Spleen (tissue), 11 donors: ENCODE measurements at regions not wholly inside any gene's neighbourhood (a gene's known extent, or its start where the extent isn't known, plus 50 kb on each side); places are given as distances from the start of the nearest gene placed in this dataset.

Experiments
- DNase-seq: peaks from one replicate; pipeline ENCODE4 v3.0.0-alpha.2; 2020
- H3K27ac ChIP-seq, 8 donors: fragments of 200-600 bp; sonication (generic) in 7 of 8; 1 replicate in 4 of 8; 2 replicates in 4 of 8; pipeline versions ENCODE4 v1.5.0 to v1.8.0; 2016 to 2021; ENCODE audit warnings: inconsistent platforms in 4 of 8, mild to moderate bottlenecking in 4 of 8, moderate library complexity in 1 of 8
- H3K27me3 ChIP-seq, 7 donors: fragments of 200-600 bp; sonication (generic) in 6 of 7; replicated peaks in 1 of 7; 1 replicate in 4 of 7; 2 replicates in 3 of 7; pipeline versions ENCODE4 v1.5.0 to v1.8.0; 2016 to 2021; ENCODE audit warnings: inconsistent platforms in 3 of 7, mild to moderate bottlenecking in 1 of 7
- H3K36me3 ChIP-seq, 6 donors: fragments of 200-600 bp; sonication (generic) in 5 of 6; 1 replicate in 4 of 6; 2 replicates in 2 of 6; pipeline versions ENCODE4 v1.5.0 to v1.8.0; 2016 to 2021; ENCODE audit warnings: inconsistent platforms in 2 of 6
- H3K4me1 ChIP-seq, 6 donors: fragments of 200-600 bp; sonication (generic) in 5 of 6; 1 replicate in 3 of 6; 2 replicates in 3 of 6; pipeline versions ENCODE4 v1.5.0 to v1.8.0; 2016 to 2021; ENCODE audit warnings: inconsistent platforms in 3 of 6
- H3K4me3 ChIP-seq, 8 donors: fragments of 200-600 bp; sonication (generic) in 7 of 8; 1 replicate in 4 of 8; 2 replicates in 4 of 8; pipeline versions ENCODE4 v1.5.0 to v1.8.0; 2016 to 2021; ENCODE audit warnings: inconsistent platforms in 4 of 8, mild to moderate bottlenecking in 4 of 8, moderate library complexity in 2 of 8
- H3K9me3 ChIP-seq, 8 donors: fragments of 200-600 bp; sonication (generic) in 7 of 8; 1 replicate in 4 of 8; 2 replicates in 4 of 8; pipeline versions ENCODE4 v1.5.0 to v1.8.0; 2016 to 2021; ENCODE audit warnings: inconsistent platforms in 4 of 8
- CTCF ChIP-seq, 11 experiments: fragments of 200-600 bp in 7 of 11; fragments of 450-650 bp in 4 of 11; sonication (generic) in 4 of 11; IDR thresholded peaks in 8 of 11; conservative IDR thresholded peaks in 3 of 11; 1 replicate in 7 of 11; 2 replicates in 4 of 11; pipeline versions ENCODE4 v1.4.0 to v1.8.0; 2016 to 2021; ENCODE audit warnings: antibody characterized with exemption in 11 of 11, inconsistent platforms in 4 of 11, mild to moderate bottlenecking in 1 of 11
- POLR2A ChIP-seq, 3 donors: fragments of 450-650 bp; IDR thresholded peaks; one replicate each; pipeline ENCODE4 v1.5.1; 2017; ENCODE audit warnings: antibody characterized with exemption in 3 of 3, mild to moderate bottlenecking in 1 of 3
- POLR2AphosphoS5 ChIP-seq, 3 donors: sonication (generic); formaldehyde crosslinking; IDR thresholded peaks; one replicate each; pipeline ENCODE4 v1.5.1; 2017; ENCODE audit warnings: antibody characterized with exemption in 3 of 3
- WGBS, 5 donors: extraction: QIAGEN DNeasy Blood & Tissue Kit in 3 of 5; methylation state at CpG; one replicate each; pipeline versions ENCODE4 v1.1.5 to v1.1.7; 2013 to 2018; 5-methylcytosine and 5-hydroxymethylcytosine counted together
- intact Hi-C: fragments of 100-400 bp; cut with DNase I; formaldehyde crosslinking; loops from one replicate; pipeline ENCODE4 v1.15.0; 2023; ENCODE audit warnings: low total_unique reads
- small RNA-seq, 4 donors: library from RNA; depleted of rRNA; stranded (forward); fragments of <200 nt; gene quantifications; one replicate each; pipeline ENCODE3, GENCODE V24; 2016
- donor health status: healthy with polysubstance abuse.
- donor health status: DM: no; HTN: no; CAD: no; lungs with moderate emphysema.
- donor health status: DM: no; HTN: no; CAD: no.
- donor health status: Bipolar disorder and iron deficiency.
- donor health status: healthy.
- donor health status: DM: no; HTN: no; CAD: no.
- donor health status: DM: yes; HTN: yes; CAD: no.

GRCh38 chr20:24039196-24039595 lies 50.6 kb upstream of the GGTLC1 start:
- Histone ChIP-seq H3K36me3 (no peaks in the 10 kb centered on the region), H3K4me3 (no peak overlapping the region), H3K9me3 (no peaks in the 10 kb centered on the region), H3K4me1 (no peaks in the 10 kb centered on the region), H3K27ac (no peak overlapping the region), H3K27me3 (no peaks in the 10 kb centered on the region)
- DNase-seq = no peak
- no peak for TF ChIP-seq POLR2AphosphoS5 (IDR thresholded peaks at IDR 0.05)
- no peak for TF ChIP-seq POLR2A (IDR thresholded peaks at IDR 0.05)
- TF ChIP-seq CTCF (IDR thresholded peaks at IDR 0.05 in 8 of 11, conservative IDR thresholded peaks at IDR 0.05 in 3 of 11) = no peak
- intact Hi-C loops = no loop called here
- WGBS, 5 donors = 71 to 83% (median 79%) methylated on average over 3 of the region's 3 CpGs

Small RNA genes in the stretch of these regions (small RNA-seq; reads per million reads assigned to genes)
- 0 reads per million in 4 donors for gene RNU1-23P
